Heart left ventricle (tissue), 13 donors: ENCODE measurements at regions not wholly inside any gene's neighbourhood (a gene's known extent, or its start where the extent isn't known, plus 50 kb on each side); places are given as distances from the start of the nearest gene placed in this dataset.

Experiments used
- POLR2A ChIP-seq, 2 donors: fragments of 450-650 bp; IDR thresholded peaks; one replicate each; pipeline ENCODE4 v1.6.1; 2017; ENCODE audit warnings: antibody characterized with exemption in 2 of 2, mild to moderate bottlenecking in 2 of 2, moderate library complexity in 2 of 2
- TF ChIP-seq, protein P1 (sequence below), 12 donors: fragments of 200-600 bp; sonication (generic) in 4 of 12; IDR thresholded peaks; one replicate each; pipeline versions ENCODE4 v1.5.0 to v1.8.0; 2018 to 2022; ENCODE audit warnings: antibody characterized with exemption in 12 of 12, mild to moderate bottlenecking in 5 of 12
- donor health status: ischemic (EF 13 %, LVEDD 7.1; RV severe dilation, severe dysfunction).
- donor health status: DM: no; HTN: yes; CAD: no.
- donor health status: DM: no; HTN: no; CAD: no.
- donor health status: ischemic (EF 25% LVEDD 6.9; RV normal size, moderate dysfunction).
- donor health status: ischemic (EF 25% LVEDD 5.7; RV mildly dilated, moderate dysfunction).
- donor health status: ischemic (EF 35%, LVEDD 5.7; RV mildly dilated, moderate dysfunction).
- donor health status: nonischemic (EF 11% LVEDD 7.7; RV severe dilation, severe dysfunction).
- donor health status: DM: yes; HTN: yes; CAD: no.
- donor health status: PGD.
- donor health status: ischemic (EF 29% LVEDD 5.4; RV normal size, mild dysfunction).
- donor health status: nonischemic (EF 23%, LVEDD 6.1; RV moderate dilation, normal function).

- TF ChIP-seq POLR2A (IDR thresholded peaks at IDR 0.05) = no peak
- TF ChIP-seq, protein P1, sequence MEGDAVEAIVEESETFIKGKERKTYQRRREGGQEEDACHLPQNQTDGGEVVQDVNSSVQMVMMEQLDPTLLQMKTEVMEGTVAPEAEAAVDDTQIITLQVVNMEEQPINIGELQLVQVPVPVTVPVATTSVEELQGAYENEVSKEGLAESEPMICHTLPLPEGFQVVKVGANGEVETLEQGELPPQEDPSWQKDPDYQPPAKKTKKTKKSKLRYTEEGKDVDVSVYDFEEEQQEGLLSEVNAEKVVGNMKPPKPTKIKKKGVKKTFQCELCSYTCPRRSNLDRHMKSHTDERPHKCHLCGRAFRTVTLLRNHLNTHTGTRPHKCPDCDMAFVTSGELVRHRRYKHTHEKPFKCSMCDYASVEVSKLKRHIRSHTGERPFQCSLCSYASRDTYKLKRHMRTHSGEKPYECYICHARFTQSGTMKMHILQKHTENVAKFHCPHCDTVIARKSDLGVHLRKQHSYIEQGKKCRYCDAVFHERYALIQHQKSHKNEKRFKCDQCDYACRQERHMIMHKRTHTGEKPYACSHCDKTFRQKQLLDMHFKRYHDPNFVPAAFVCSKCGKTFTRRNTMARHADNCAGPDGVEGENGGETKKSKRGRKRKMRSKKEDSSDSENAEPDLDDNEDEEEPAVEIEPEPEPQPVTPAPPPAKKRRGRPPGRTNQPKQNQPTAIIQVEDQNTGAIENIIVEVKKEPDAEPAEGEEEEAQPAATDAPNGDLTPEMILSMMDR (IDR thresholded peaks at IDR 0.05) = no peak
Observed at GRCh38 chr4:122674371-122674770, 53.5 kb upstream of the IL21 start.
